GM12878 (cell line): ENCODE measurements at regions not wholly inside any gene's neighbourhood (a gene's known extent, or its start where the extent isn't known, plus 50 kb on each side); places are given as distances from the start of the nearest gene placed in this dataset.

Experiments used
- ATAC-seq: fragments of 200-7000 bp; cut with Tn5 transposase; 3 replicates; pipeline ENCODE4 v1.9.1; 2020; ENCODE audit warnings: mild to moderate bottlenecking, moderate library complexity
- BruUV-seq: library from RNA; stranded (reverse); fragments of 400-500 nt; replicated peaks from 2 replicates; lab custom pipeline; 2021; lab: Mats Ljungman, UMichigan
- CTCF ChIA-PET: fragments of 300-600 bp; sonication (Branson Sonifier 250); formaldehyde crosslinking; extraction: SDS; loops from one replicate; lab custom pipeline; 2021; ENCODE audit warnings: inconsistent platforms; lab: Yijun Ruan, JAX
- POLR2A ChIA-PET: fragments of 350-600 bp; formaldehyde crosslinking; extraction: SDS; loops from one replicate; lab custom pipeline; 2021; ENCODE audit warnings: inconsistent platforms; lab: Charles Lee
- RAD21 ChIA-PET: fragments of 300-600 bp; sonication (Branson Sonifier 250); formaldehyde crosslinking; loops from one replicate; lab custom pipeline; 2023; ENCODE audit warnings: antibody characterized with exemption; ENCODE audit not compliant: unreplicated experiment; lab: Charles Lee
- SMC1A ChIA-PET: fragments of 300-600 bp; sonication (Branson Sonifier 250); formaldehyde crosslinking; loops from one replicate; lab custom pipeline; 2023; ENCODE audit not compliant: unreplicated experiment, uncharacterized antibody; lab: Charles Lee
- DNase-seq: peaks from one replicate; pipeline ENCODE4 v3.0.0-alpha.2; 2011; ENCODE audit warnings: low read depth, low spot score
- FAIRE-seq: peaks from 3 replicates; lab custom pipeline; 2011; peaks lifted over from hg19 to GRCh38; lab: Jason Lieb, UNC
- H2AFZ ChIP-seq: 2 replicates; pipeline ENCODE4 v1.6.0; 2011; ENCODE audit warnings: low read depth, low read length, control low read depth; ENCODE audit not compliant: control insufficient read depth
- H3K27ac ChIP-seq: 2 replicates; pipeline ENCODE4 v1.5.1; 2011; ENCODE audit warnings: control low read depth; ENCODE audit not compliant: control insufficient read depth, insufficient read depth
- H3K27me3 ChIP-seq, 2 experiments: replicated peaks in 1 of 2; 2 replicates each; pipeline versions ENCODE4 v1.6.0 to v1.6.1; 2011; ENCODE audit warnings: low read length in 1 of 2; ENCODE audit not compliant: control insufficient read depth in 2 of 2, insufficient read depth in 2 of 2
- H3K36me3 ChIP-seq, 2 experiments: 2 replicates each; pipeline ENCODE4 v1.5.1; 2011; ENCODE audit warnings: low read length in 1 of 2; ENCODE audit not compliant: control insufficient read depth in 2 of 2, insufficient read depth in 2 of 2
- H3K4me1 ChIP-seq: 2 replicates; pipeline ENCODE4 v1.6.1; 2011; ENCODE audit warnings: mild to moderate bottlenecking, low read length, moderate library complexity, mixed read lengths; ENCODE audit not compliant: control insufficient read depth, insufficient read depth
- H3K4me2 ChIP-seq: 2 replicates; pipeline ENCODE4 v1.6.0; 2011; ENCODE audit warnings: control low read depth; ENCODE audit not compliant: control insufficient read depth, insufficient read depth
- H3K4me3 ChIP-seq: fragments of 200-600 bp; sonication (generic); 2 replicates; pipeline ENCODE4 v1.5.1; 2016
- H3K79me2 ChIP-seq: 2 replicates; pipeline ENCODE4 v1.6.0; 2011; ENCODE audit warnings: low read length; ENCODE audit not compliant: control insufficient read depth, insufficient read depth
- H3K9ac ChIP-seq: 2 replicates; pipeline ENCODE4 v1.8.0; 2011; ENCODE audit warnings: low read length, control low read depth, mixed read lengths; ENCODE audit not compliant: control insufficient read depth, insufficient read depth
- H3K9me3 ChIP-seq: replicated peaks from 3 replicates; pipeline ENCODE4 v1.5.1; 2011; ENCODE audit warnings: mild to moderate bottlenecking, low read length; ENCODE audit not compliant: control insufficient read depth, insufficient read depth
- H4K20me1 ChIP-seq: 2 replicates; pipeline ENCODE4 v1.6.0; 2011; ENCODE audit not compliant: control insufficient read depth, insufficient read depth
- ATF2 ChIP-seq: IDR thresholded peaks from 2 replicates; pipeline ENCODE4 v1.6.1; 2012; ENCODE audit warnings: low read length, inconsistent platforms
- BCLAF1 ChIP-seq: fragments of 450-650 bp; IDR thresholded peaks from 2 replicates; pipeline ENCODE4 v1.6.1; 2017; ENCODE audit warnings: antibody characterized with exemption, mild to moderate bottlenecking, moderate library complexity
- CBX3 ChIP-seq: fragments of 200-600 bp; sonication (generic); IDR thresholded peaks from 2 replicates; pipeline ENCODE4 v1.6.1; 2016; ENCODE audit warnings: low read depth, borderline replicate concordance
- CHD1 ChIP-seq: IDR thresholded peaks from 2 replicates; pipeline ENCODE4 v1.6.1; 2012; ENCODE audit warnings: low read depth, low read length, improper control_type of control experiment
- CUX1 ChIP-seq: IDR thresholded peaks from 2 replicates; pipeline ENCODE4 v1.6.1; 2012; ENCODE audit warnings: improper control_type of control experiment, low read depth, low read length; ENCODE audit not compliant: insufficient replicate concordance
- E2F4 ChIP-seq: IDR thresholded peaks from 2 replicates; pipeline ENCODE4 v1.6.1; 2012; ENCODE audit warnings: low read depth, low read length, improper control_type of control experiment
- FOXM1 ChIP-seq: IDR thresholded peaks from 2 replicates; pipeline ENCODE4 v1.6.1; 2012; ENCODE audit warnings: low read depth, mild to moderate bottlenecking, inconsistent platforms, low read length, moderate library complexity
- MAX ChIP-seq: IDR thresholded peaks from 2 replicates; pipeline ENCODE4 v1.6.1; 2012; ENCODE audit warnings: low read depth, low read length, improper control_type of control experiment
- NFYB ChIP-seq: IDR thresholded peaks from 2 replicates; pipeline ENCODE4 v1.6.1; 2011; ENCODE audit warnings: low read depth, mild to moderate bottlenecking, low read length, improper control_type of control experiment, moderate library complexity; ENCODE audit not compliant: insufficient read depth
- NR2C1 ChIP-seq: fragments of 450-650 bp; IDR thresholded peaks from 2 replicates; pipeline ENCODE4 v1.6.1; 2017; ENCODE audit warnings: antibody characterized with exemption, mild to moderate bottlenecking, moderate library complexity
- POU2F2 ChIP-seq: IDR thresholded peaks from 3 replicates; pipeline ENCODE4 v1.6.1; 2011; ENCODE audit warnings: low read depth, mild to moderate bottlenecking, low read length, borderline replicate concordance
- RUNX3 ChIP-seq: IDR thresholded peaks from 2 replicates; pipeline ENCODE4 v1.6.1; 2012; ENCODE audit warnings: low read length, inconsistent platforms
- WGBS: methylation state at CpG from one replicate; pipeline ENCODE4 v1.1.6; 2016; ENCODE audit warnings: low lambda C conversion rate; ENCODE audit not compliant: insufficient replicate concordance, insufficient coverage; ENCODE audit errors: missing lambda C conversion rate; 5-methylcytosine and 5-hydroxymethylcytosine counted together
- in situ Hi-C: fragments of 300-500 bp; cut with MboI; formaldehyde crosslinking; loops from 9 replicates; pipeline ENCODE4 v1.14.3; 2018; ENCODE audit warnings: mixed read lengths
- intact Hi-C: fragments of 100-400 bp; cut with micrococcal nuclease; formaldehyde crosslinking; loops from one replicate; pipeline ENCODE4 v1.14.2; 2022; ENCODE audit not compliant: unreplicated experiment

- FAIRE-seq (no peak), ATAC-seq (no peak), DNase-seq (no peak)
- no TSS peak for BruUV-seq
- Histone ChIP-seq H3K9ac (no peak overlapping the region), H3K4me3 (no peak overlapping the region), H3K27me3 (no peaks in the 10 kb centered on the region; a peak in 1 of 4 replicates), H4K20me1 (no peaks in the 10 kb centered on the region), H3K36me3 (no peaks in the 10 kb centered on the region), H3K27ac (no peak overlapping the region), H2AFZ (no peak overlapping the region), H3K4me2 (no peak overlapping the region), H3K79me2 (no peaks in the 10 kb centered on the region), H3K9me3 (no peaks in the 10 kb centered on the region), H3K4me1 (no peaks in the 10 kb centered on the region)
- SMC1A ChIA-PET = interaction anchor here (0.7 to 1.4 kb wide), 3 partner anchors 15 to 52 kb away, joined by 3 to 6 read pairs (median 3); no protein-coding TSS in a partner anchor
- POLR2A ChIA-PET = no interaction called here
- CTCF ChIA-PET = interaction anchor here (1.4 kb wide), 1 partner anchor 15 kb away, joined by 5 read pairs; no protein-coding TSS in a partner anchor
- in situ Hi-C loops = no loop called here
- RAD21 ChIA-PET = no interaction called here
- WGBS = 23% methylated on average over 2 of the region's 2 CpGs
- intact Hi-C loops = no loop called here
- no peak for TF ChIP-seq E2F4
- TF ChIP-seq POU2F2 = no peak
- no peak for TF ChIP-seq MAX
- no peak for TF ChIP-seq RUNX3
- no peak for TF ChIP-seq NR2C1
- TF ChIP-seq ATF2 = no peak
- TF ChIP-seq NFYB = no peak
- no peak for TF ChIP-seq CBX3
- TF ChIP-seq FOXM1 = no peak
- no peak for TF ChIP-seq CUX1
- TF ChIP-seq CHD1 = no peak
- TF ChIP-seq BCLAF1 = no peak
These were observed 230.8 kb downstream of the FOXA2 start for GRCh38 chr20:22353586-22353985.
